ENCODE measurements at regions not wholly inside any gene's neighbourhood (a gene's known extent, or its start where the extent isn't known, plus 50 kb on each side); places are given as distances from the start of the nearest gene placed in this dataset.

DNA sequence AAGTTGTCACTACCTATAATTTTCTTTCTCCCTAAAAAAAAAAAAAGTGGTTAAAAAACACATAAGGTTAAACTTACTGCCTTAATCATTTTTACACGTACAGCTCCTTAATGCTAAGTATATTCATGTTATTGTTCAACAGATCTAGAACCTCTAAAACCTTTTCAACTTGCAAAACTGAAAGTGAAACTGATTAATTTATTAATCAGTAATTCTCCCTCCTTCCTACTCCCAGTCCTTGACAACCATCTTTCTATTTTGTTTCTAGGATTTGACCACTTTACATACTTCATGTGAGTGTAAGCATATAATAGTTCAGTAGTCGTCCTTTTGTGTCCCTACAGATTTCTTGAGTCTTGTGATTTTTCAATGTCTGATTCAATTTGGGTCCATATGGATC lies 251.4 kb upstream of the KIF2B start:
- H3K4me3 ChIP-seq: no peak overlapping the region
- intact Hi-C loops (cut with DNase I; ENCODE audit: low total_unique reads): no loop called here
- WGBS, 5 donors: 42 to 68% (median 43%) methylated on average over 2 of the region's 2 CpGs
- H3K36me3 ChIP-seq: no peaks in the 10 kb centered on the region
- no peaks in the 10 kb centered on the region for H3K9me3 ChIP-seq
- H3K27ac ChIP-seq: no peak overlapping the region
- DNase-seq: no peak
- TF ChIP-seq POLR2A (IDR thresholded peaks at IDR 0.05) (no peak), POLR2AphosphoS5 (IDR thresholded peaks at IDR 0.05) (no peak), EP300 (IDR thresholded peaks at IDR 0.05) (no peak)
- TF ChIP-seq, protein P1, sequence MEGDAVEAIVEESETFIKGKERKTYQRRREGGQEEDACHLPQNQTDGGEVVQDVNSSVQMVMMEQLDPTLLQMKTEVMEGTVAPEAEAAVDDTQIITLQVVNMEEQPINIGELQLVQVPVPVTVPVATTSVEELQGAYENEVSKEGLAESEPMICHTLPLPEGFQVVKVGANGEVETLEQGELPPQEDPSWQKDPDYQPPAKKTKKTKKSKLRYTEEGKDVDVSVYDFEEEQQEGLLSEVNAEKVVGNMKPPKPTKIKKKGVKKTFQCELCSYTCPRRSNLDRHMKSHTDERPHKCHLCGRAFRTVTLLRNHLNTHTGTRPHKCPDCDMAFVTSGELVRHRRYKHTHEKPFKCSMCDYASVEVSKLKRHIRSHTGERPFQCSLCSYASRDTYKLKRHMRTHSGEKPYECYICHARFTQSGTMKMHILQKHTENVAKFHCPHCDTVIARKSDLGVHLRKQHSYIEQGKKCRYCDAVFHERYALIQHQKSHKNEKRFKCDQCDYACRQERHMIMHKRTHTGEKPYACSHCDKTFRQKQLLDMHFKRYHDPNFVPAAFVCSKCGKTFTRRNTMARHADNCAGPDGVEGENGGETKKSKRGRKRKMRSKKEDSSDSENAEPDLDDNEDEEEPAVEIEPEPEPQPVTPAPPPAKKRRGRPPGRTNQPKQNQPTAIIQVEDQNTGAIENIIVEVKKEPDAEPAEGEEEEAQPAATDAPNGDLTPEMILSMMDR (IDR thresholded peaks at IDR 0.05): no peak
- no peaks in the 10 kb centered on the region for H3K4me1 ChIP-seq
- no peaks in the 10 kb centered on the region for H3K27me3 ChIP-seq

DNA sequence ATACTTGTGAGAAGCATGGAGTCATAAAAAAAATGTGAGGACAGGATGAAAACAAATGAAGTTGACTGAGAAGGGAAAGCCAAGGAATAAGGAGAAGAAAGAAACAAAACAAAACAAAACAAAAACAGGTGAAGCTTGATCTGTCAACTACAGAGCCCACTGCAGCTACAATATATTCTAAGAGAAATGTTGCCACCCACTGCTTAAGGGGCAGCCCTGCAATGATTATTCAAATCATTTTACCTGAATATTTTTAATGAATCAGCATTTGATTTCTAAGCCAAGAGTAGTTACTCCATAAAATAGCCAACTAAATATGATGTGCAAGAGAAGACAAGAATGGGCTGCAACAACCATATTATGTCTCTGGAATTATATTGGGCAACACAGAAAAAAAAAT lies 252.0 kb upstream of the KIF2B start:
- intact Hi-C loops (cut with DNase I; ENCODE audit: low total_unique reads): no loop called here
- Histone ChIP-seq H3K36me3 (no peaks in the 10 kb centered on the region), H3K27me3 (no peaks in the 10 kb centered on the region), H3K9me3 (no peaks in the 10 kb centered on the region), H3K4me1 (no peaks in the 10 kb centered on the region), H3K27ac (no peak overlapping the region), H3K4me3 (no peak overlapping the region)
- TF ChIP-seq POLR2AphosphoS5 (IDR thresholded peaks at IDR 0.05): no peak
- no peak for TF ChIP-seq EP300 (IDR thresholded peaks at IDR 0.05)
- TF ChIP-seq, protein P1 (IDR thresholded peaks at IDR 0.05): no peak
- TF ChIP-seq POLR2A (IDR thresholded peaks at IDR 0.05): no peak
- no peak for DNase-seq

DNA sequence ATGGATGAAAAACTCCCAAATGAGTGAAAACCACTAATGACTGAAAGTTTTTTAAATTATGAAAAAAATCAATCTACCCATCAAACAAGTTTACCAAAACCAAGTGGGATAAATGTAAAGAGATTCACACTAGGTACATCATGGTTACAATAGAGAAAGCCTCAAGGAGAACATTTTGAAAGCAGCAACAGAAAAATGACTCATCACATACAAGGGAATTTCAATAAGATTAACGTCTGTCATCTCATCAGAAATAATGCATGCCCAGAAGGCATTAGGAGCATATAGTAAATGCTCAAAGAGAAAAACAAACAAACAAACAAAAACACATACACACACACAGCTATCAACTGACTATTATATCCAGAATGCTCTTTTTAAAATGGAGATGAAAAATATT lies 261.8 kb upstream of the KIF2B start:
- H3K4me1 ChIP-seq: no peaks in the 10 kb centered on the region
- TF ChIP-seq POLR2AphosphoS5 (IDR thresholded peaks at IDR 0.05) (no peak), EP300 (IDR thresholded peaks at IDR 0.05) (no peak), POLR2A (IDR thresholded peaks at IDR 0.05) (no peak)
- TF ChIP-seq, protein P1 (IDR thresholded peaks at IDR 0.05): no peak
- no peaks in the 10 kb centered on the region for H3K36me3 ChIP-seq
- H3K27me3 ChIP-seq: no peaks in the 10 kb centered on the region
- no peak overlapping the region for H3K27ac ChIP-seq
- 39 to 77% (median 43%) methylated on average over 1 of the region's 1 CpG for WGBS, 5 donors
- no peak for DNase-seq
- intact Hi-C loops (cut with DNase I; ENCODE audit: low total_unique reads): no loop called here
- H3K9me3 ChIP-seq: no peaks in the 10 kb centered on the region
- no peak overlapping the region for H3K4me3 ChIP-seq

DNA sequence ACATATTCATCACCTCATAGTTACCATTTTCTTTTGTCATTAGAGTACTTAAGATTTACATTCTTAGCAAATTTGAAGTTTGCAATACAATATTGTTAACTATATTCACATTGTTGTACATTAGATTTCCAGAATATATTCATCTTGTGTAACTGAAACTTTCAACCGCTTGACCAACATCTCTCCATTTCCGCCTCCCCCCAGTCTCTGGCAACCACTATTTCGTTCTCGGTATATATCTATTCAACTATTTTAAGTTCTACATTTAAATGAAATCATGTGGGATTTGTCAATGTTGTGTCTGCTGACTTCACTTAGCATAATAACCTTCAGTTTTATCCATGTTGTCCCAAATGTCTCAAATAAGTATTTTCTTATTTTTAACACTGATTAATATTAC lies 274.5 kb upstream of the KIF2B start:
- no peak overlapping the region for H3K4me3 ChIP-seq
- no peaks in the 10 kb centered on the region for H3K27me3 ChIP-seq
- H3K9me3 ChIP-seq: no peaks in the 10 kb centered on the region
- no peaks in the 10 kb centered on the region for H3K36me3 ChIP-seq
- TF ChIP-seq, protein P1 (IDR thresholded peaks at IDR 0.05): no peak
- no peak for TF ChIP-seq EP300 (IDR thresholded peaks at IDR 0.05)
- no peak for TF ChIP-seq POLR2AphosphoS5 (IDR thresholded peaks at IDR 0.05)
- no peak for TF ChIP-seq POLR2A (IDR thresholded peaks at IDR 0.05)
- WGBS, 5 donors: 89 to 97% (median 95%) methylated on average over 4 of the region's 4 CpGs
- H3K4me1 ChIP-seq: no peaks in the 10 kb centered on the region
- DNase-seq: no peak
- no peak overlapping the region for H3K27ac ChIP-seq
- intact Hi-C loops (cut with DNase I; ENCODE audit: low total_unique reads): no loop called here

Measured in stomach (tissue), 8 donors.